ENCODE measurements at regions not wholly inside any gene's neighbourhood (a gene's known extent, or its start where the extent isn't known, plus 50 kb on each side); places are given as distances from the start of the nearest gene placed in this dataset.
"Not testable (repeated sequence)": the region's sequence is repeated elsewhere in the genome, so short reads cannot be mapped to it uniquely, and the experiment has no call there.

DNA sequence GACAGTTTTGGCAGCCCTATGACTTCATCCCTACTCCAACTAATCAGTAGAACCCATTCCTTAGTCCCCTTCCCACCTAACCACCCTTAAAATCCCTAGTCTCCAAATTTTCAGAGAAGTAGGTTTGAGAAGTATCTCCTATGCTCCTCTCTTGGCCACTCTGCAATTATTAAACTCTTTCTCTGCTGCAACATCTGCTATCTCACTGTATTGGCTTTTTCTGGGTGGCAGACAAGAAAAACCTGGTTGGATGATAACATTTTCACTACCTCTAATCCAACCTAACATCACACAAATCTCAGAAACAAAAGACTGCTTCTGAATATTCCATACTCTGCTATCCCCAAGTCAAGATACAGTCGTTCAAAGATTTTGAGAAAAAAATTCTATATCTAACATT lies 542.4 kb upstream of the SOX9 start:
- no peak for FAIRE-seq
- no peak for TF ChIP-seq POLR2A (IDR thresholded peaks at IDR 0.05; ENCODE audit: low read depth, low read length)
- no peak for TF ChIP-seq TAF1 (IDR thresholded peaks at IDR 0.05; ENCODE audit: low read depth, low read length)
- TF ChIP-seq SPI1 (IDR thresholded peaks at IDR 0.05; ENCODE audit: low read depth, low read length), result no peak
- no peak for TF ChIP-seq PAX5 (IDR thresholded peaks at IDR 0.05; ENCODE audit: insufficient read depth, low read length, severe bottlenecking)
- TF ChIP-seq POLR2AphosphoS5 (IDR thresholded peaks at IDR 0.05; ENCODE audit: low read depth, low read length), result no peak
- no peak for TF ChIP-seq POU2F2 (IDR thresholded peaks at IDR 0.05; ENCODE audit: low read depth, low read length)

DNA sequence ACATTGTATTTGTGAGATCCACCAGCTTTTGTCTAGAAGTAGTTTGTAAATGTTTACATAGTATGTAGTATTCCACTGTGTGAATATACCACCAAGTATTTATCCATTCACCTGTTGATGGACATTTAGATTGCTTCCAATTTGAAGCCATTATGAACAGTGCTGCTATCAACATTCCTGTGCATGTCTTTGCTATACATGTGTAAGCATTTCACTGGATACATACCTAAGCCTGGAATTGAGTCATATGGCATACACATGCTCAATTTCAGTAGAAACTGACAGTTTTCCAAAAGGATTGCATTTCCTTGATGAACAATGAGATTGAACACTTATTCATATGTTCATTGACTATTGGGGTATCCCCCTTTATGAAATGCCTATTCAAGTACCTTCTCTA lies 540.6 kb upstream of the SOX9 start:
- FAIRE-seq (no peak), DNase-seq (ENCODE audit: insufficient read length, low spot score) (no peak)
- TF ChIP-seq PAX5 (IDR thresholded peaks at IDR 0.05; ENCODE audit: insufficient read depth, low read length, severe bottlenecking) (no peak), POU2F2 (IDR thresholded peaks at IDR 0.05; ENCODE audit: low read depth, low read length) (no peak), TAF1 (IDR thresholded peaks at IDR 0.05; ENCODE audit: low read depth, low read length) (no peak), POLR2A (IDR thresholded peaks at IDR 0.05; ENCODE audit: low read depth, low read length) (no peak), POLR2AphosphoS5 (IDR thresholded peaks at IDR 0.05; ENCODE audit: low read depth, low read length) (no peak), SPI1 (IDR thresholded peaks at IDR 0.05; ENCODE audit: low read depth, low read length) (no peak)

More for the DNA sequence above, 542.4 kb upstream of the SOX9 start:
- no peak for DNase-seq (ENCODE audit: insufficient read length, low spot score)

DNA sequence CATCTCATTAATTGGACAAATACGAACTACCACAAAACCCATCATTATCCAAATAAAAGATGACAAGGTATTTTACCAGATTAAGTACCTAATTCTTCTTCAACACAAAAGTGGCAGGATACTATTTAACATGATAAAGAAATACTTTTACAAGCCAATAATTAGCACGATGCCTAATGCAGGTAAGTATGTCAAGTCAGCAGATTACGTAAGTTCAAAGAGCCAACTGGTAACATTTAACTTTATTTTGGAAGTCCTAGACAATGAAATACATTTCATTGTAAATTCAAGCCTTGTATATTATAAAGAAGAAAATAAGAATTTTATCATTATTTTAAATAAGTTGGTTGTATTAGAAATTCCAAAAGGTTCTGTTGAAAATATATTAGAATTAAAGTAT lies 535.3 kb upstream of the SOX9 start:
- FAIRE-seq (no peak), DNase-seq (ENCODE audit: insufficient read length, low spot score) (no peak)
- TF ChIP-seq POLR2A (IDR thresholded peaks at IDR 0.05; ENCODE audit: low read depth, low read length) (no peak), PAX5 (IDR thresholded peaks at IDR 0.05; ENCODE audit: insufficient read depth, low read length, severe bottlenecking) (no peak), POLR2AphosphoS5 (IDR thresholded peaks at IDR 0.05; ENCODE audit: low read depth, low read length) (no peak), POU2F2 (IDR thresholded peaks at IDR 0.05; ENCODE audit: low read depth, low read length) (no peak), TAF1 (IDR thresholded peaks at IDR 0.05; ENCODE audit: low read depth, low read length) (no peak), SPI1 (IDR thresholded peaks at IDR 0.05; ENCODE audit: low read depth, low read length) (no peak)

DNA sequence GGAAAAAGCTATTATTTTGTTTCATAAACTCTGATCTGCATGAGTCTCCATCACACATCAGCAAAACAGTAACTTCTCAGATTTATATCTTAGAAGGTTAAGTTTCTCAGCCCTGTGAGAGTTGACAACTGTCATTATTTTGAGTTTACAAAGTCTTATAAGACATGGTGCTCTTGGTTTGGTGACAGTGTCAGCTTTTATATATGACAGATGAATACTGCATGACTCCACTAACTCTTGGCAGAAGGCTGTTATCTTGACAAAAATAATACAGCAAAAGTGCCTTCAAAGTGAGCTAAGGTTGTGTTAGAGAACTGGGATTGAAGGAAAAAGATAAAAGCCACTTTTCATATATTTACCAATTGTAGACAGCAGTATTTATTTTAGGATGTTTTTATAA lies 528.4 kb upstream of the SOX9 start:
- FAIRE-seq (no peak), DNase-seq (ENCODE audit: insufficient read length, low spot score) (no peak)
- no peak for TF ChIP-seq POU2F2 (IDR thresholded peaks at IDR 0.05; ENCODE audit: low read depth, low read length)
- no peak for TF ChIP-seq PAX5 (IDR thresholded peaks at IDR 0.05; ENCODE audit: insufficient read depth, low read length, severe bottlenecking)
- TF ChIP-seq SPI1 (IDR thresholded peaks at IDR 0.05; ENCODE audit: low read depth, low read length), result no peak
- TF ChIP-seq POLR2AphosphoS5 (IDR thresholded peaks at IDR 0.05; ENCODE audit: low read depth, low read length), result no peak
- TF ChIP-seq TAF1 (IDR thresholded peaks at IDR 0.05; ENCODE audit: low read depth, low read length), result no peak
- no peak for TF ChIP-seq POLR2A (IDR thresholded peaks at IDR 0.05; ENCODE audit: low read depth, low read length)

DNA sequence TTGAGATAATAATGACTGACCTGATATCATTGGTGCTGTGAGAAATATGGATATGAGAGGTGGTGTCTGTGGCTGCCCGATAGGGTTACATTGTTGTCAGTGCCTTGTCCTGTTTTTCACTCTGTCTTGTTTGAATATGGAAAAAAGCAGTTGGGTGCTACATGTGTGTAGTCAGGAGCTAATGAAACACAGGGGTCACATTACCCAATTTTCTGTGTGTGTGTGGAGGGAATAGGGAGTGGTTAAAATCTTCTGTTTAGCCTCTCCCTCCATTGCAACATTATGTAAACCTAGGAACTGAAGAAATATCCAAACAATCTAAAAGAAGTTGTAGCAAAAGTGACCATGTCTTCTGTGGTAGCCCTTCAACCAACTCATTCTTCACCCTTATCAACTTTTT lies 527.7 kb upstream of the SOX9 start:
- FAIRE-seq (no peak), DNase-seq (ENCODE audit: insufficient read length, low spot score) (no peak)
- TF ChIP-seq PAX5 (IDR thresholded peaks at IDR 0.05; ENCODE audit: insufficient read depth, low read length, severe bottlenecking) (no peak), POU2F2 (IDR thresholded peaks at IDR 0.05; ENCODE audit: low read depth, low read length) (no peak), TAF1 (IDR thresholded peaks at IDR 0.05; ENCODE audit: low read depth, low read length) (no peak), POLR2A (IDR thresholded peaks at IDR 0.05; ENCODE audit: low read depth, low read length) (no peak), POLR2AphosphoS5 (IDR thresholded peaks at IDR 0.05; ENCODE audit: low read depth, low read length) (no peak), SPI1 (IDR thresholded peaks at IDR 0.05; ENCODE audit: low read depth, low read length) (no peak)

DNA sequence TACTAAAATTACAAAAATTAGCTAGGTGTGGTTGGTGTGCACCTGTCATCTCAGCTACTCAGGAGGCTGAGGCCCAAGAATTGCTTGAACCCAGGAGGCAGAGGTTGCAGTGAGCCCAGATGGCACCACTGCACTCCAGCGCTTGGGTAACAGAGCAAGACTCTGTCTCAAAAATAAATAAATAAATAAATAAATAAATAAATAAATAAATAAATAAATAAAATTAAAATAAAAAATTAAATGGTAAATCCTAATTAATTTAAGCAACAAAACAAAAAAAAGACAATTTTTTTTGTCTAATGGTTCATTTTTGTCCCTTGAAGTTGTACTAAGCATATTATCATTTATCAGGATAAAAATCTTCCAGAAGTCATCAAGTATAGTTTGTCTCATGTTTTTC lies 521.2 kb upstream of the SOX9 start:
- not testable (repeated sequence) for DNase-seq (ENCODE audit: insufficient read length, low spot score); FAIRE-seq

DNA sequence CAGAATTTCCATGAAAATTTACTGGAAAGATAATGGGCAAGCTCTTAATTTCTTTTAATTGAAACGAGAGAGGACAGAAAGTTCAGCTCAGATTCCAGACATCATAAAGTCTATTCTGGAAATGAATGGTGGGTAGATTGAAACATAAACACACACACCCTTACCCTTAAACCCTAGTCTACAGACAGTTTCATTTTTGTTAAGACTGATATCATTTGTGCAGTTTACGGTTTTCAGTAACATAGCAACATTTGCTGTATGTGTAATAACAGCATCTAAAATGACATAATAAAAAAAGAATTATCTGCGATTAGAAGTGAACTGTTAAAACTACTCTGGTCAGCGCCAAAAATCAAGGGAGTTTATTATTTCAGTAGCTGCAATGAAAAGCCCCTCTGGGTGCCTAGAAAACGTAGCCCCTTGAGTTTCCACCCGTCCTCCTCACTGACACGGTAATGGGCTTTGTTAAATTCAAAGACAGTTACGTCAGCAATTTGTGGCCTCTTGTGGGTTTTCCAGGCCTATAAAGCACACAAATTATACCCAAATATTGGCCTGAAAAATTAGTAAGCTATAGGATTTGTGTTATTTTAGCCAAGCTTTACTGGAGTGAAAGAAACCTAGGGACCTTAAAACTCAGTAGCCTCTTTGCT lies 520.6 kb upstream of the SOX9 start:
- no peak for FAIRE-seq
- no peak for DNase-seq (ENCODE audit: insufficient read length, low spot score)
- no peak for TF ChIP-seq POU2F2 (IDR thresholded peaks at IDR 0.05; ENCODE audit: low read depth, low read length)
- no peak for TF ChIP-seq PAX5 (IDR thresholded peaks at IDR 0.05; ENCODE audit: insufficient read depth, low read length, severe bottlenecking)
- no peak for TF ChIP-seq SPI1 (IDR thresholded peaks at IDR 0.05; ENCODE audit: low read depth, low read length)
- TF ChIP-seq POLR2A (IDR thresholded peaks at IDR 0.05; ENCODE audit: low read depth, low read length), result no peak
- TF ChIP-seq TAF1 (IDR thresholded peaks at IDR 0.05; ENCODE audit: low read depth, low read length), result no peak
- TF ChIP-seq POLR2AphosphoS5 (IDR thresholded peaks at IDR 0.05; ENCODE audit: low read depth, low read length), result no peak

DNA sequence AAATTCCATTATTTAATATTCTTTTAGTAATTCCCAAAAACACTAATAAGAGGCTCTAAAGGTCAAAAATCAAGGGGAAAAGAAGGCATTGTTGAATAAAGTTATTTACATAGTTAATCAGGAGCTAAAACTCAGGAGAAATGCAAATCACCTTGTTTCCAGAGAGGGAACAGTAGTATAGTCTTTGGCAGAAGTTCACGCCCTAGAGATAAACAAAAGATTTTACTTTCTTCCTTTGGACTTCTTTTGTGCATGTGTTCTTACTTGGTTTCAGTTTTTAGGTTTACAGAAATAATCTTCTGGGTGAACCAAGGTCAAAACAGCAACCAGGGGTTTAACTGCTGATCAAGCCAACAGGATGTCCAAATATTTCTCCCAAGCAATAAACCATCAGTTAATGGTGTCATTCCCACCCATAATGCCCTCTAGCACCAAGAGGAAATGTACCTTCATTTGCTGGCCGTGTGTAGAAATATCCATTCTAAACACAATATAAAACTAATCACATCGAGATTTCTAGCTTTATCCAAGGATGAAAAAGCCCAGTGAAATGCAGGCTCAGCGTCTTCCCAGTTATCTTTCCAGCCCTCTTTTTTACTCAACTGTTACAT lies 518.8 kb upstream of the SOX9 start:
- TF ChIP-seq POLR2A (IDR thresholded peaks at IDR 0.05; ENCODE audit: low read depth, low read length) (no peak), POU2F2 (IDR thresholded peaks at IDR 0.05; ENCODE audit: low read depth, low read length) (no peak), TAF1 (IDR thresholded peaks at IDR 0.05; ENCODE audit: low read depth, low read length) (no peak), POLR2AphosphoS5 (IDR thresholded peaks at IDR 0.05; ENCODE audit: low read depth, low read length) (no peak), PAX5 (IDR thresholded peaks at IDR 0.05; ENCODE audit: insufficient read depth, low read length, severe bottlenecking) (no peak), SPI1 (IDR thresholded peaks at IDR 0.05; ENCODE audit: low read depth, low read length) (no peak)
- FAIRE-seq (no peak), DNase-seq (ENCODE audit: insufficient read length, low spot score) (no peak)

DNA sequence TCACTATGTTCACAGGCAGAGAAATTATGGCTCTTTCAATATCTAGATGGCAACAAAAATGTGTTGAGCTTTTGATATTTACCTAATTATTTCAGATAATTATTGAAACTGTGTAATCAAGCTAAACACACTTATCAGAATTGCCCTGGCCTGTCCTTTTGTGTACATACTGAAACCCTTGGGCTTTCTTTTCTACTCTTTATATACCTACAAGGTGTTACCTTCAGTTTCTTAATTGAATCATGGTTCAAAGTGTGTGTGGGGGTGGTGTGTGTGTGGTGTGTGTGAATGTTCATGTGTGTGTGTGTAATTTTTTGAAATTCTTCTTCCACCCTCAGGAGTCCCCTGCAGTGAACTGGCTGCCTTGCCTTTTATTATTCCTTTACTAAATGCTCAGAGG lies 506.8 kb upstream of the SOX9 start:
- FAIRE-seq (no peak), DNase-seq (ENCODE audit: insufficient read length, low spot score) (no peak)
- TF ChIP-seq POLR2AphosphoS5 (IDR thresholded peaks at IDR 0.05; ENCODE audit: low read depth, low read length) (no peak), POLR2A (IDR thresholded peaks at IDR 0.05; ENCODE audit: low read depth, low read length) (no peak), POU2F2 (IDR thresholded peaks at IDR 0.05; ENCODE audit: low read depth, low read length) (no peak), SPI1 (IDR thresholded peaks at IDR 0.05; ENCODE audit: low read depth, low read length) (no peak), TAF1 (IDR thresholded peaks at IDR 0.05; ENCODE audit: low read depth, low read length) (no peak), PAX5 (IDR thresholded peaks at IDR 0.05; ENCODE audit: insufficient read depth, low read length, severe bottlenecking) (no peak)

DNA sequence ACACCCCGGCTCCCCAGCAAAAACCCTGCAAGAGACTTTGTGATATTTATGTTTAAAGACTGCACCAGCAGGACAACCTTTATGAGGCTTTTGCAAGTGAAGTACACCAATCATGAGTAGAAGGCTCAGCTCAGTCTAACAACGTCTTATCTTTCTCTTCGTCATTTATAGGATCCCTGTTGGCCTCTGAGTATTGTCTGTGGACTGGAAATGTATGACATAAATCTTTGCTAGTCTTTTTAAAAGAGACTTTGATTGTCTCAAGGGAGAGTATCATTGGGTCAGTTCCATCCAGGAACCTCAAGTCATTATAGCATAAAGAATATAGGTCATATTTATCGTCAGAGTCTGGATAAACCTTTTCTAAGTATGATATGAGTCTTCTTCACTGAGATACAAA lies 505.0 kb upstream of the SOX9 start:
- no peak for TF ChIP-seq TAF1 (IDR thresholded peaks at IDR 0.05; ENCODE audit: low read depth, low read length)
- TF ChIP-seq POLR2AphosphoS5 (IDR thresholded peaks at IDR 0.05; ENCODE audit: low read depth, low read length), result no peak
- DNase-seq (ENCODE audit: insufficient read length, low spot score) (no peak), FAIRE-seq (no peak)

DNA sequence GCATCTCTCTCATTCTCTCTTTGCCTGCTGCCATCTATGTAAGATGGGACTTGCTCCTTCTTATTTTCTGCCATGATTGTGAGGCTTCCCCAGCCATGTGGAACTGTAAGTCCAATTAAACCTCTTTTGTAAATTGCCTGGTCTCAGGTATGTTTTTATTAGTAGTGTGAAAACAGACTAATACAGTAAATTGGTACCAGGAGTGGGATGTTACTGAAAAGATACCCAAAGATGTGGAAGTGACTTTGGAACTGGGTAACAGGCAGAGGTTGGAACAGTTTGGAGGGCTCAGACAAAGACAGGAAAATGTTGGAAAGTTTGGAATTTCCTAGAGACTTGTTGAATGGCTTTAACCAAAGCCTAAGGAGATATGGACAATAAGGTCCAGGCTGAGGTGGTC lies 503.1 kb upstream of the SOX9 start:
- not testable (repeated sequence) for DNase-seq (ENCODE audit: insufficient read length, low spot score); FAIRE-seq
